ENCODE measurements at regions not wholly inside any gene's neighbourhood (a gene's known extent, or its start where the extent isn't known, plus 50 kb on each side); places are given as distances from the start of the nearest gene placed in this dataset.
A peak's percentile ranks its signal among the peaks of the same experiment; 100 is the strongest.

- in situ Hi-C loops (cut with MboI; ENCODE audit: low sequenced_read_pairs, unreplicated experiment) = no loop called here
- DNase-seq (ENCODE audit: low spot score) = peak; percentile 53
- TF ChIP-seq CTCF (IDR thresholded peaks at IDR 0.05; ENCODE audit: borderline replicate concordance, control extremely low read depth, extremely low read depth, insufficient read depth, missing control alignments) = no peak
Measured at GRCh38 chr3:23071758-23072157, 131.4 kb upstream of the UBE2E2 start.

DNA sequence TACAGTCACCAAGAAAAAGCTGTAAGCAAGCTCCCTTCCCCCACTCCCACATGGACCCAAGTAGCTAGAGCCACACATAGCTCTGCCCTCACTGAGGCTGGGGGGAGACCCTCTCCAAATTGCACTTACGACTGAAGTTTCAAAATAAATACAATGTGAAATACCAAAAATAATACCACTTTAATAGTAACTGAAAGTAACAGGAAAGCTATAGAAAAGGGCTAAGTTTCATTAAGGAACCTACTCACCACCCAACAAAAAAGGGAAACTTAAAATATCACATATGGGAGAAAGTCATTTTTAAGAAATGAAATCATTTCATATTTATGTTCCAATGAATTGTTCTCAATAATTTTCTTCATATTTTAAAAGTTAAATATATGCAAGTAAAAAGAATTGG, 130.4 kb upstream of the UBE2E2 start:
- no peak for DNase-seq (ENCODE audit: low spot score)
- in situ Hi-C loops (cut with MboI; ENCODE audit: low sequenced_read_pairs, unreplicated experiment) = no loop called here
- TF ChIP-seq CTCF (IDR thresholded peaks at IDR 0.05; ENCODE audit: borderline replicate concordance, control extremely low read depth, extremely low read depth, insufficient read depth, missing control alignments) = no peak

GRCh38 chr3:23073724-23074305, 129.3 kb upstream of the UBE2E2 start:
- in situ Hi-C loops (cut with MboI; ENCODE audit: low sequenced_read_pairs, unreplicated experiment) = no loop called here
- TF ChIP-seq CTCF (IDR thresholded peaks at IDR 0.05; ENCODE audit: borderline replicate concordance, control extremely low read depth, extremely low read depth, insufficient read depth, missing control alignments) = no peak
- DNase-seq (ENCODE audit: low spot score) = no peak

DNA sequence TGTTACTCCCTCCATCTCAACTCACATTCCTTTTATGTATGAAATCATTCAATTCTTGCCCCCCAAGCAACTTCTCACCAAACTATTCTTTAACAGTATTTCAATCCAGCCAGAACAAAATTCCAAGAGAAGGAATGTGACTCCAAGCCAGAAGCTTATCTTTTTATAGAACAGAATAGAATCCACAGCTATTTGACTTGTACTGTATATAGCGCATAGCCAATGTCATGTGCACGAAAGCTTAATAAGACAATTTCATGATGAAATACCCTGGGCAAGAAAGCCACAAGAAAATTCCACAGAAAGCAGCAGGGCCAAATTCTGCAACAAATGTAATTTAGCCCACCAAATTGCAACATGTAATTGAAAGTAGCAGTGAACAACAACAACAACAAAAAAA, 127.6 kb upstream of the UBE2E2 start:
- in situ Hi-C loops (cut with MboI; ENCODE audit: low sequenced_read_pairs, unreplicated experiment) = no loop called here
- no peak for TF ChIP-seq CTCF (IDR thresholded peaks at IDR 0.05; ENCODE audit: borderline replicate concordance, control extremely low read depth, extremely low read depth, insufficient read depth, missing control alignments)

GRCh38 chr3:23076437-23076836, 126.7 kb upstream of the UBE2E2 start:
- in situ Hi-C loops (cut with MboI; ENCODE audit: low sequenced_read_pairs, unreplicated experiment) = no loop called here
- TF ChIP-seq CTCF (IDR thresholded peaks at IDR 0.05; ENCODE audit: borderline replicate concordance, control extremely low read depth, extremely low read depth, insufficient read depth, missing control alignments) = no peak
- DNase-seq (ENCODE audit: low spot score) = no peak

More for the DNA sequence above, 127.6 kb upstream of the UBE2E2 start:
- no peak for DNase-seq (ENCODE audit: low spot score)

- in situ Hi-C loops (cut with MboI; ENCODE audit: low sequenced_read_pairs, unreplicated experiment) = no loop called here
- DNase-seq (ENCODE audit: low spot score) = no peak
- TF ChIP-seq CTCF (IDR thresholded peaks at IDR 0.05; ENCODE audit: borderline replicate concordance, control extremely low read depth, extremely low read depth, insufficient read depth, missing control alignments) = no peak
Measured at GRCh38 chr3:23077126-23077525, 126.0 kb upstream of the UBE2E2 start.

All from GM13976 (cell line).